ENCODE measurements at regions not wholly inside any gene's neighbourhood (a gene's known extent, or its start where the extent isn't known, plus 50 kb on each side); places are given as distances from the start of the nearest gene placed in this dataset.

GRCh38 chr10:4215485-4215884 is 430.5 kb upstream of the KLF6 start:
- no peak for DNase-seq

DNA sequence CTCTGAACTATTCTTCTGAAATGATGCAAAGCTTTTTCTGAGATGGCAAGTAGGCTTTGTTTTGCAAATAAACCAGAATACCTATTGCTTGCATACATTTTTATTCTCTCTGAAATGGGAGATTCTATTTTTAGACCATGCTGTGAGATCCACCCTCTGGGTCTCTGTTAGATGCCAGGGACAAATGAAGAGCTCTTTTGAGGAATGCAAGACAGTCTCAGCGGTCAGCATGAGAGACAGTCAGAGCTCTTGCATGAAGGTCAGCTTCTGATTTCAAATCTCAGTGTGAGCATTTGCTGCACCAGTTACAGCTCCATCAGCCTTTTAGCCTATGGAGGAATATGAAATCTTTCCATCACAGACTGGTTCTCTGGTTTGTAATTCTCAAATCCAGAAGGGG is 429.9 kb upstream of the KLF6 start:
- DNase-seq = no peak

DNA sequence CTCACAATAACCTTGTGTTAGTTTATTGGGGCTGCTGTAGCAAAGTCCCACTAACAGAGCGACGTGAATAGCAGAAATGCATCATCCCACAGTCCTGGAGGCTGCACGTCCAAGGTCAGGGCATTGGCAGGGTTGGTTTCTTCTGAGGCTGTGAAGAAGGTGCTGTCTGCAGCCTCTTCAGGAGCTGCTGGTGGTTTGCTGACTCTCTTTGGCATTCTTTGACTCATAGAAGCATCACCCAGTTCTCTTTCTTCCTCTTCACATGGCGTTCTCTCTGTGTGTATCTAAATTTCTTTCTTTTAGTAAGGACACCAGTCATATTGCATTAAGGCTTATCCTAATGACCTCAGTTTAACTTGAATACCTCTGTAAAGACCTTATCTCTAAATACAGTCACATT is 428.4 kb upstream of the KLF6 start:
- no peak for DNase-seq

- no peak for DNase-seq
Observed at GRCh38 chr10:4212111-4212630, 427.2 kb upstream of the KLF6 start.

DNA sequence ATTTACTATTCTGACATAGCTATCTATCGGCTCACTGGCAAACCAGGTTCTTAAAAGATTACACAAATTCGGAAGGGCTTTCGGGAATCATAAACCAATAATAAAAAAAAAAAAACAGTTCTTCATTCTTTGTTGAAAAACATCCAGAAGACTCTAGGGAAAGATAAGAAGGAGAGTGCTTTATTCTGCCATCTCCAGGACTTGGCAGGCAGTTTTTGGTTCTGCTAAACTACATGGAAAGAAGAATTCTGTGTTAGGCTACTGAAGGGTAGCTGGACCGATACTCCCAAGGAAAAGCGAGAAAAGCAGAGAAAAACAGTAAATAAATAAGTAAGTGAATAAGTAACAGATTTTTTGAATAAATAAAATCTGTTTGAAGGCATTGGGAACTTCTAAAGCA is 423.5 kb upstream of the KLF6 start:
- no peak for DNase-seq

DNA sequence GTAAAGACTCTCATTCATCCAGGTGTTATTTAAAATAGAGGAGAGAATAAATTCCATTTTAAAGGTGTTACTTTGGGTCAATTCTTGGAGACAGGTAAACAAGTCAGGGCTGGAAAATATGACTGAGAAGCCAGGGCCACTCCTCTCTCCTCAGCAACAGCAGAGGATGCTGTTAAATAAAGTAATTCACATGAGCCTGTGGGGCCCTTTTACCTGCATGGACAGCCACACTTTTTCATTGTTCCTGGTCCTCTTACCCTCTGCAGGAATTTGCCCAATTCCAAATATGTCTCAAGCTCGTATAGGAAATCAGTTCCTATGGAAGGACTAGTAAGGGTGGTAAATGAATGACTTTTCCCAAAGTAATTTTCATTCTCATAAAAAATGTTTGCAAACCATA is 420.1 kb upstream of the KLF6 start:
- DNase-seq = no peak

- DNase-seq = no peak
Observed at GRCh38 chr10:4202938-4203337, 417.9 kb upstream of the KLF6 start.

GRCh38 chr10:4201866-4202825 is 417.1 kb upstream of the KLF6 start:
- DNase-seq = no peak

GRCh38 chr10:4199196-4199595 is 414.2 kb upstream of the KLF6 start:
- no peak for DNase-seq

DNA sequence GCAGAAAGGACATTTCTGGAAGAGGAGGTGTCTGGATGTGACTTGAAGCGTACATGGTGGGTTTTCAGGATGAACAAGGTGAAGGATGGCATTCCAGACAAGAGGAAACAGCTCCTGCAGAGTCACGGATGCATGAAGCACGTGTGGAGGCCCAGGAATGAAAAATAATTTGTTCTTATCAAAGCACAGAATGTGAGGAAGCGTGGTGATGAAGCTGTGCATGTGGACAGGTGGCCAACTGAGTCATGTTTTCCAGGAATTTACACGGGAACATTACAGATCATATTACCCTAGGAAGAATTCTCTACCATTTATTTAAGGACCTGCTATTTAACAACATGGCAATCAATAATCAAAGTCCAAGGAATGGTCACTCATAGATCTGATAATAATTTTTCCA is 413.2 kb upstream of the KLF6 start:
- DNase-seq = no peak

DNA sequence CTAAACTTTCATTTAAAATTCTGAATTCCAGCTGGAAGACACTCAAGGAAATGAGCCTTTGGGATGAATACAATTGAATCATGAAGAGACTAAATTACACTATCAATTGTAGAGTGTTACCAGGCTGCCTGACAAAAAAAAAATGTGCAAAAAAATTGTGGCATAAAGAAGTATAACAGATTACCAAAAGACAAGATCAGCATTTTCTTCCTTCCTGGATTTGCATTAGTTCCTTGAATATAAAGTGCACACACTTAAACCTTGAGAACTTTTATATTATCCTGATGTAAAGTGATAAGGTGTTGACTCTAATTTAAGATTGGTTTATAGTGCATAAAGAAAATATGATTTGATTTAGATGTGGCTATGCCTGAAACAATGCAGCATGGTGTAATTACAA is 412.7 kb upstream of the KLF6 start:
- DNase-seq = no peak

GRCh38 chr10:4196771-4197390 is 411.9 kb upstream of the KLF6 start:
- no peak for DNase-seq

DNA sequence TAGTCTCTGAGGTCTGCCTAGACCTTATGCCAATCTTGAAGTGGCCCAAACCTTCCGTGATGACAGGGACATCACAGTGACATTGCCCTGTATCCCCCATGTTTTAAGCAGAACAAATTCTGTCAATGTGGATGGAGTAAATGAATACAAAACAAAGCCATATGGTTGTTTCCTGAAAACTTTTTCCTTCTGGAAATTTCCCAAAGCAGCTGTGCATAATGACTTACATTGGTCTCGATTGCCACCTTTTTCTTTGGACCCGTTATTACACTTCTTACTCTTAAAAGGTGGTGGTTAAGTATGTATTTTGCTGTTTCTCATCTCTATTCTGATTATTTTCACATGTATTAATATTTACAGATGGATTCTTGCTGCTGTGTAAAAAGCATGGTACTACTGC is 411.2 kb upstream of the KLF6 start:
- DNase-seq = no peak

GRCh38 chr10:4195213-4195612 is 410.2 kb upstream of the KLF6 start:
- no peak for DNase-seq

DNA sequence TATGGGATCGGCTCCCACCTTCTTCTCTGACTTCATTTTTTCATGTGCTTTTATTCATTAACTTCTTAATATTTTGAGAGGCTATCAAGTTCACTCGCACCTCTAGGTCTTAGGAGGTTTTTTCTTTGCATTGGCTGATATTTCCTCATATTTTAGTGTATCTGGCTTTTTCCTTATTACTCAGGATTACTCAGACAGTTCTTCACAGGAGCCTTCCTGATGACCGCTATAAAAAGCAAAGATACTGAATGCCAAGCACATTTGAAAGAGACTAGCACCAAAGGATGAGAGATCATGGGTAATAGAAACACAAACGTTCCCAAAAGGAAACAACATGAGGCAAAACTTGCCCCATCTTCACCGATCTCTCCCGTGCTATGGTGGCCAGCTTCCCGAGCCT is 409.2 kb upstream of the KLF6 start:
- no peak for DNase-seq

DNA sequence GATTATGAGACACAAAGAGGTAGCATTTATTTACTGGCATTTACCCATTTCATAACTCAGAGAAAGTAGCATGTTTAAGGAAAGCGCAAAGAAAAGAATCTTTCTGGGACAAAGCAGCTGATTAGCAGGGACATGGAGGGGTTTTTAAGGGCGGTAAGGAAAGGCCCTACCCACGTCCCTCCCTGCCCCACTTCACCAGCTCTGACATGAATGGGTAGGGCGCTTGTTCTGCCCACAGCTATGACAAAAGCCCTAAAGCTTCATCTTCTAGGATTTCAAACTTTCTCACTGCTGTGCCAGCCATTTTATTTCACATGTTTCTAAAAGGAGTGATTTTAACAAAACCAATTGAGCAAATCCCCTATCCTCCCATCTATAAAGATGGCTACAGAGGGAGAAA is 406.9 kb upstream of the KLF6 start:
- DNase-seq = no peak

- DNase-seq = no peak
Observed at GRCh38 chr10:4191354-4191753, 406.3 kb upstream of the KLF6 start.

GRCh38 chr10:4190876-4191275 is 405.9 kb upstream of the KLF6 start:
- no peak for DNase-seq

- DNase-seq = no peak
Observed at GRCh38 chr10:4189281-4189680, 404.3 kb upstream of the KLF6 start.

DNA sequence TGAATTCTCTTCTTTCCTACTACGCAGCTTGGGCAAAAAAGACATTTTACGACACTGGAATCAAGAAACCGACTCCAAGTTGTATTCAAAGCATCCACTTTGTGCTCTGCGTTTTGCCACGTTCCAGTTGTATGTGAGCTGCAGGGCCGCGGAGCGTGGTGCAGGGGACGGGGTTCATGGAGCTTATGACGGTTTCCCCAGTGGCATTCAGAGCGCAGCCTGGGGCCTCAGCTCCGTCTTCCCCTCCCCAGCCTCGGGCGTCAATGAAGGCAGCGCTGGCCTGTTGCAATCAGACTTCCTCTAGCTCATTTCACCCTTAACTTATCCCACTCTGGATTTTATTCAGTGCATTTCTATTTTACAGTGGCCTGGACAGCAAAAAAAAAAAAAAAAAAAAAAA is 403.4 kb upstream of the KLF6 start:
- DNase-seq = no peak

DNA sequence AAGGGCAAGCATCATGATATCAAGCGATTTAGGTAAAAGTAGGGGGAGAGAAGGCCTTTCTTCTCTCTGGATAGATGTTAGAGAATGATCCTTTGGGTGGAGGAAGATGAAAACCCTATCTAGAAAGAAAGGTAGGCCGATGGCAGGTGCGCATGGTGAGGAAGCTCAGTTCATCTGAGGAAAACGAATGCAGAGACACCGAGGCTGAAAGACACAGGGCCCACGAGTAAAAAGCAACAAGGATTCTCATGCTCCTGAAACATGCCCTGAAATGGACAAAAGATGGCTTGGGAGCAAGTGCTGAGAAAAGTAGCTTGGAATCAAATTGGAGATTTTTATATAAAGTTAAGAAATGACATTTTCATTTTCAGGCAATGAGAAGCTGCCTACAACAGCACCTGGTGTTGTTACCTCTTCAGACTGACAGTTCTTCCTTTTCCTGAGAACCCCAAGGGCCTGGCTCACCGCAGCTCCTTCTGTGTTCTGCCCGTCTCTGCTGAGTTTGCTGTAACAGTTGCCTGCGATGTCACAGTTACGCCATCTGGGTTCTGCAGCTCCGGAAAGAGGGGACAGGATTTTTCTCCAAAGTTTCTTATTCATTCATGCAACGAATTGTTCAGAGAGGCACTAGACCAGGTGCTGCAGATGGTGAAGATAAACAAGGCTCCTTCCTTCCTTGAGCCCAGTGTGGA is 402.0 kb upstream of the KLF6 start:
- DNase-seq = no peak

DNA sequence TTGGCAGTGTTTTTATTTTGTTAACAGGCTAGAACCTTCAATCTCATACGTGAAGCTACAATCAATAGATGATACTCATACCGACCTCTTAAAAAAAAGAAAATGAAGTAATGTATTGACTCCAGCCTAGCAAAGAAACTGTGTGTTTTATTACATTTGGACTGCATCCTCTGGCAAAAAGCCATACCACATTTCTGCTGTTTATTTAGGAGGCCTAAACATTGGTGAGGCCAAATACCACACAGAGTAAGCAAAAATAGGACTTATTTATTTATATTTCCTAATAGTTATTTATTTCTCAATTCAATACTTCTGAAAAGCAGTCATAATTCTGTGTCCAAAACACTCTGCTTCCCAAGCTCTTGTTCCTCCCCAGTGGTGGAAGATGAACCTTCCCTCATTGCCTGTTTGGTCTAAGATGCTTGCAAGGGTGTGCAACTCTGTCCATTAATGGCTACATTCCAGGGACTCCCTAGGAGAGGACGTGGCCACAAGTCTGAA is 398.8 kb upstream of the KLF6 start:
- DNase-seq = no peak

GRCh38 chr10:4181621-4182049 is 396.6 kb upstream of the KLF6 start:
- DNase-seq = no peak

DNA sequence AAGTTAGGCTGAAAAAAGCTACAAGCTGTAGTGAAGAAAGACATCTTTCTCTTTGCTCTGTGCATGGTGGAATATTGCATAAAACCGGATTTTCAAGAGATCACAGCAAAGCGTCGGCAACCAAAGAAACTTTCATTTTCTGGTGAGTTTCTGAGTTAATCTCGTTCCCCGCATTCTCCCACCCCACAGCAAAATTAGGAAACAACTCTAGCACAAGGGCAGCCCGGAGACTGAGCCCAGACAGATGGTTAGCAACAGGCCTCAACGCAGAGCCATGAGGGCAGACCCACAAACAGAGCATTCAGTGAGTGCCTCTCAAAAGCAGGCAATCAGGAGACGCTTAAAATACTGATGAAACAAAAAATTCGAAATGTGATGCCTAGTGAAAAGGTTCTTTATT is 396.1 kb upstream of the KLF6 start:
- no peak for DNase-seq

All from OCI-M1 (cell line).